IMR-90 (cell line): ENCODE measurements at regions not wholly inside any gene's neighbourhood (a gene's known extent, or its start where the extent isn't known, plus 50 kb on each side); places are given as distances from the start of the nearest gene placed in this dataset.
"Not testable (repeated sequence)": the region's sequence is repeated elsewhere in the genome, so short reads cannot be mapped to it uniquely, and the experiment has no call there.

ENCODE experiments used
- ATAC-seq: fragments of 200-7000 bp; cut with Tn5 transposase; 2 replicates; pipeline ENCODE4 v1.9.1; 2020; ENCODE audit warnings: low read depth, mild to moderate bottlenecking, moderate library complexity
- BruUV-seq: library from RNA; stranded (reverse); fragments of 400-500 nt; replicated peaks from 2 replicates; lab custom pipeline; 2021; lab: Mats Ljungman, UMichigan
- CTCF ChIA-PET: fragments of 300-600 bp; formaldehyde crosslinking; extraction: SDS; loops from one replicate; lab custom pipeline; 2021; ENCODE audit warnings: antibody characterized with exemption; lab: Yijun Ruan, JAX
- POLR2A ChIA-PET: fragments of 300-600 bp; sonication (Branson Sonifier 250); formaldehyde crosslinking; loops from one replicate; lab custom pipeline; 2022; ENCODE audit warnings: antibody characterized with exemption; ENCODE audit not compliant: unreplicated experiment; lab: Charles Lee
- DNase-seq: peaks from one replicate; pipeline ENCODE4 v3.0.0; 2013
- H2AFZ ChIP-seq: replicated peaks from 2 replicates; pipeline ENCODE3; 2013; ENCODE audit warnings: low read length, mild to moderate bottlenecking; ENCODE audit not compliant: poor library complexity
- H2AK5ac ChIP-seq: 2 replicates; pipeline ENCODE4 v1.6.1; 2013; ENCODE audit warnings: low read depth, low read length, inconsistent platforms
- H2AK9ac ChIP-seq: replicated peaks from 2 replicates; pipeline ENCODE3; 2013; ENCODE audit warnings: mild to moderate bottlenecking, low read depth, low read length, moderate library complexity; ENCODE audit not compliant: poor library complexity
- H2BK120ac ChIP-seq: 2 replicates; pipeline ENCODE4 v1.6.1; 2013; ENCODE audit warnings: low read depth, low read length, inconsistent platforms
- H2BK15ac ChIP-seq: 3 replicates; pipeline ENCODE4 v1.6.1; 2013; ENCODE audit warnings: low read depth, low read length, inconsistent platforms
- H2BK20ac ChIP-seq: 2 replicates; pipeline ENCODE4 v1.6.1; 2013; ENCODE audit warnings: low read depth, mild to moderate bottlenecking, inconsistent platforms, low read length, moderate library complexity
- H2BK5ac ChIP-seq: 2 replicates; pipeline ENCODE4 v1.6.1; 2013; ENCODE audit warnings: mild to moderate bottlenecking, low read depth, low read length, inconsistent platforms; ENCODE audit not compliant: poor library complexity, severe bottlenecking
- H3K14ac ChIP-seq: replicated peaks from 2 replicates; pipeline ENCODE4 v1.6.1; 2013; ENCODE audit warnings: low read depth, low read length, inconsistent platforms
- H3K18ac ChIP-seq: 2 replicates; pipeline ENCODE4 v1.6.1; 2013; ENCODE audit warnings: low read depth, low read length, control low read depth
- H3K23ac ChIP-seq: 2 replicates; pipeline ENCODE4 v1.6.1; 2013; ENCODE audit warnings: low read depth, low read length, inconsistent platforms
- H3K27ac ChIP-seq: 2 replicates; pipeline ENCODE4 v1.5.1; 2013; ENCODE audit warnings: mild to moderate bottlenecking, control low read depth, low read length; ENCODE audit not compliant: insufficient read depth
- H3K27me3 ChIP-seq: 2 replicates; pipeline ENCODE4 v1.6.1; 2013; ENCODE audit warnings: low read length; ENCODE audit not compliant: control insufficient read depth, insufficient read depth
- H3K36me3 ChIP-seq: 2 replicates; pipeline ENCODE4 v1.6.1; 2013; ENCODE audit warnings: low read length, mixed read lengths; ENCODE audit not compliant: control insufficient read depth, insufficient read depth
- H3K4ac ChIP-seq: 2 replicates; pipeline ENCODE4 v1.6.1; 2013; ENCODE audit warnings: low read depth, low read length, inconsistent platforms
- H3K4me1 ChIP-seq: 2 replicates; pipeline ENCODE4 v1.6.1; 2013; ENCODE audit warnings: low read length, mixed read lengths; ENCODE audit not compliant: control insufficient read depth, insufficient read depth
- H3K4me2 ChIP-seq: 2 replicates; pipeline ENCODE4 v1.6.1; 2013; ENCODE audit warnings: low read depth, mild to moderate bottlenecking, control low read depth, low read length, moderate library complexity
- H3K4me3 ChIP-seq: 2 replicates; pipeline ENCODE4 v1.5.1; 2013; ENCODE audit warnings: low read depth, mild to moderate bottlenecking, control low read depth, low read length, moderate library complexity; ENCODE audit not compliant: insufficient read depth
- H3K56ac ChIP-seq: 2 replicates; pipeline ENCODE4 v1.6.1; 2013; ENCODE audit warnings: low read length, inconsistent platforms; ENCODE audit not compliant: insufficient read depth; ENCODE audit errors: extremely low read depth
- H3K79me1 ChIP-seq, 2 experiments: 2 replicates each; pipeline ENCODE4 v1.6.1; 2013; ENCODE audit warnings: low read length in 2 of 2, inconsistent platforms in 1 of 2, low read depth in 1 of 2
- H3K9ac ChIP-seq: 2 replicates; pipeline ENCODE4 v1.6.1; 2013; ENCODE audit warnings: low read depth, low read length, control low read depth
- H3K9me1 ChIP-seq: 2 replicates; pipeline ENCODE4 v1.6.1; 2013; ENCODE audit warnings: low read length, inconsistent platforms; ENCODE audit not compliant: insufficient read depth
- H3K9me3 ChIP-seq: 2 replicates; pipeline ENCODE4 v1.6.1; 2013; ENCODE audit warnings: low read length; ENCODE audit not compliant: control insufficient read depth, insufficient read depth
- H4K20me1 ChIP-seq: 2 replicates; pipeline ENCODE4 v1.6.1; 2013; ENCODE audit warnings: low read length, inconsistent platforms; ENCODE audit not compliant: insufficient read depth
- H4K5ac ChIP-seq: 2 replicates; pipeline ENCODE4 v1.6.1; 2013; ENCODE audit warnings: mild to moderate bottlenecking, low read depth, low read length, control low read depth
- H4K8ac ChIP-seq, 2 experiments: 2 replicates each; pipeline ENCODE4 v1.6.1; 2013; ENCODE audit warnings: low read depth in 2 of 2, low read length in 2 of 2, control low read depth in 1 of 2, inconsistent platforms in 1 of 2
- H4K91ac ChIP-seq: 2 replicates; pipeline ENCODE4 v1.6.1; 2013; ENCODE audit warnings: low read depth, low read length, inconsistent platforms; ENCODE audit not compliant: insufficient read depth
- CHD1 ChIP-seq: IDR thresholded peaks from 2 replicates; pipeline ENCODE4 v1.6.1; 2012; ENCODE audit warnings: low read depth, low read length, improper control_type of control experiment
- ELK1 ChIP-seq: fragments of 150-350 bp; IDR thresholded peaks from 2 replicates; pipeline ENCODE4 v1.6.1; 2016; ENCODE audit warnings: low read depth, mild to moderate bottlenecking, low read length, moderate library complexity, borderline replicate concordance
- NFE2L2 ChIP-seq: fragments of 150-350 bp; IDR thresholded peaks from 2 replicates; pipeline ENCODE4 v1.6.1; 2016; ENCODE audit warnings: low read depth, mild to moderate bottlenecking, low read length
- RAD21 ChIP-seq: IDR thresholded peaks from 2 replicates; pipeline ENCODE4 v1.6.1; 2012; ENCODE audit warnings: low read length, improper control_type of control experiment
- WGBS, 2 experiments: methylation state at CpG; one replicate each; pipeline versions ENCODE4 v1.1.5 to v1.1.7; 2013; ENCODE audit warnings: missing lambda C conversion rate in 2 of 2; ENCODE audit not compliant: insufficient read length in 1 of 2; ENCODE audit errors: extremely low coverage in 2 of 2; 5-methylcytosine and 5-hydroxymethylcytosine counted together
- dilution Hi-C: fragments of 300-500 bp; cut with HindIII; formaldehyde crosslinking; loops from one replicate; pipeline ENCODE4 v1.14.3; 2018; ENCODE audit warnings: low sequenced_read_pairs; ENCODE audit not compliant: unreplicated experiment
- in situ Hi-C: fragments of 300-500 bp; cut with MboI; formaldehyde crosslinking; loops from 3 replicates; pipeline ENCODE4 v1.14.3; 2019; ENCODE audit warnings: low sequenced_read_pairs, inconsistent platforms, mixed read lengths
- intact Hi-C: fragments of 100-400 bp; cut with micrococcal nuclease; formaldehyde crosslinking; loops from 2 replicates; pipeline ENCODE4 v1.10.0; 2022

- no peak overlapping the region for H3K4me2 ChIP-seq
- H3K56ac ChIP-seq = no peak overlapping the region
- ChIA-PET POLR2A (no interaction called here), CTCF (no interaction called here)
- H3K4me3 ChIP-seq = no peak overlapping the region
- H2BK20ac ChIP-seq = no peak overlapping the region
- no peak overlapping the region for H3K14ac ChIP-seq
- no peak overlapping the region for H2BK15ac ChIP-seq
- no peak overlapping the region for H4K8ac ChIP-seq
- H3K79me1 ChIP-seq = no peaks in the 10 kb centered on the region
- DNase-seq (no peak), ATAC-seq (no peak)
- TF ChIP-seq NFE2L2 (no peak), RAD21 (no peak), CHD1 (no peak), ELK1 (no peak)
- no peak overlapping the region for H2BK120ac ChIP-seq
- H3K4ac ChIP-seq = no peak overlapping the region
- H3K4me1 ChIP-seq = no peaks in the 10 kb centered on the region
- H3K23ac ChIP-seq = no peak overlapping the region
- H2AK9ac ChIP-seq = no peak overlapping the region
- intact Hi-C loops (no loop called here), dilution Hi-C loops (no loop called here), in situ Hi-C loops (no loop called here)
- no peaks in the 10 kb centered on the region for H3K9me3 ChIP-seq
- no peak overlapping the region for H3K9ac ChIP-seq
- peaks cover 27% of the 10 kb centered on the region for H3K27me3 ChIP-seq
- no peak overlapping the region for H3K27ac ChIP-seq
- H2AFZ ChIP-seq = no peak overlapping the region
- H2BK5ac ChIP-seq = no peak overlapping the region
- no CpG with 5 or more reads among the region's 6 CpGs for WGBS, 2 experiments
- no peak overlapping the region for H4K5ac ChIP-seq
- H4K91ac ChIP-seq = no peak overlapping the region
- BruUV-seq = no TSS peak
- no peak overlapping the region for H3K18ac ChIP-seq
- H3K9me1 ChIP-seq = no peaks in the 10 kb centered on the region
- H4K20me1 ChIP-seq = no peaks in the 10 kb centered on the region
- H2AK5ac ChIP-seq = no peak overlapping the region
- no peaks in the 10 kb centered on the region for H3K36me3 ChIP-seq
These were observed 80.9 kb upstream of the ADGRE5 start for GRCh38 chr19:14300303-14300702.

- H3K9me1 ChIP-seq, H2AK5ac ChIP-seq, H3K9me3 ChIP-seq, H3K23ac ChIP-seq, H2BK120ac ChIP-seq, BruUV-seq, DNase-seq, dilution Hi-C loops, H4K5ac ChIP-seq, POLR2A ChIA-PET, in situ Hi-C loops, H3K36me3 ChIP-seq, H2BK15ac ChIP-seq, H4K91ac ChIP-seq, H4K8ac ChIP-seq, H3K18ac ChIP-seq, H2AFZ ChIP-seq, CTCF ChIA-PET, H3K56ac ChIP-seq, H3K27ac ChIP-seq, H2BK5ac ChIP-seq, H3K14ac ChIP-seq, H3K9ac ChIP-seq, H3K4me2 ChIP-seq, H3K4me3 ChIP-seq, H4K20me1 ChIP-seq, ATAC-seq, H3K4ac ChIP-seq, H3K4me1 ChIP-seq, H2BK20ac ChIP-seq, intact Hi-C loops, H2AK9ac ChIP-seq, H3K79me1 ChIP-seq: not testable (repeated sequence)
- WGBS, 2 experiments = 40% methylated on average over 1 of the region's 13 CpGs; no CpG with 5 or more reads in 1 of the 2 experiments
- peaks cover 24% of the 10 kb centered on the region for H3K27me3 ChIP-seq
These were observed 81.9 kb upstream of the ADGRE5 start for GRCh38 chr19:14299224-14299827.
